Keratinocyte (primary cell): ENCODE measurements at regions not wholly inside any gene's neighbourhood (a gene's known extent, or its start where the extent isn't known, plus 50 kb on each side); places are given as distances from the start of the nearest gene placed in this dataset.

Experiments
- DNase-seq: peaks from one replicate; pipeline ENCODE4 v3.0.0-alpha.2; 2011; ENCODE audit warnings: low read depth, missing footprints, low spot score
- FAIRE-seq: peaks from 2 replicates; lab custom pipeline; 2011; peaks lifted over from hg19 to GRCh38; lab: Jason Lieb, UNC
- H2AFZ ChIP-seq: 2 replicates; pipeline ENCODE4 v1.6.0; 2012; ENCODE audit warnings: low read length, control low read depth, inconsistent platforms; ENCODE audit not compliant: control insufficient read depth
- H3K27ac ChIP-seq: 2 replicates; pipeline ENCODE4 v1.5.1; 2011; ENCODE audit warnings: low read length; ENCODE audit not compliant: control insufficient read depth, insufficient read depth
- H3K27me3 ChIP-seq: 3 replicates; pipeline ENCODE4 v1.6.0; 2011; ENCODE audit warnings: low read length; ENCODE audit not compliant: control insufficient read depth, insufficient read depth; ENCODE audit errors: extremely low read depth
- H3K36me3 ChIP-seq, 2 experiments: 2 replicates in 1 of 2; 3 replicates in 1 of 2; pipeline ENCODE4 v1.5.1; 2011; ENCODE audit warnings: low read length in 2 of 2, mild to moderate bottlenecking in 1 of 2; ENCODE audit not compliant: control insufficient read depth in 2 of 2, insufficient read depth in 2 of 2; ENCODE audit errors: extremely low read depth in 1 of 2
- H3K4me1 ChIP-seq: 3 replicates; pipeline ENCODE4 v1.5.1; 2011; ENCODE audit warnings: low read length; ENCODE audit not compliant: control insufficient read depth, insufficient read depth; ENCODE audit errors: extremely low read depth
- H3K4me2 ChIP-seq: 3 replicates; pipeline ENCODE4 v1.6.0; 2011; ENCODE audit warnings: low read depth, low read length; ENCODE audit not compliant: control insufficient read depth, insufficient read depth; ENCODE audit errors: extremely low read depth
- H3K4me3 ChIP-seq, 3 experiments: fragments of 200-600 bp in 1 of 3; sonication (generic) in 1 of 3; 2 replicates in 2 of 3; 3 replicates in 1 of 3; pipeline ENCODE4 v1.5.1; 2011 to 2016; ENCODE audit warnings: low read length in 3 of 3, mild to moderate bottlenecking in 3 of 3, control low read depth in 2 of 3, inconsistent platforms in 1 of 3, low read depth in 1 of 3, mixed read lengths in 1 of 3, mixed run types in 1 of 3, moderate library complexity in 1 of 3; ENCODE audit not compliant: control insufficient read depth in 2 of 3, insufficient read depth in 2 of 3; ENCODE audit errors: extremely low read depth in 1 of 3
- H3K79me2 ChIP-seq: 2 replicates; pipeline ENCODE4 v1.6.0; 2012; ENCODE audit warnings: low read length; ENCODE audit not compliant: control insufficient read depth, insufficient read depth
- H3K9ac ChIP-seq: 3 replicates; pipeline ENCODE4 v1.6.0; 2011; ENCODE audit warnings: low read length; ENCODE audit not compliant: control insufficient read depth, insufficient read depth; ENCODE audit errors: extremely low read depth
- H3K9me1 ChIP-seq: 3 replicates; pipeline ENCODE4 v1.6.0; 2011; ENCODE audit warnings: low read length; ENCODE audit not compliant: control insufficient read depth, insufficient read depth; ENCODE audit errors: extremely low read depth
- H3K9me3 ChIP-seq: 2 replicates; pipeline ENCODE4 v1.5.1; 2012; ENCODE audit warnings: low read depth, low read length; ENCODE audit not compliant: control insufficient read depth
- H4K20me1 ChIP-seq: 3 replicates; pipeline ENCODE4 v1.6.0; 2011; ENCODE audit warnings: low read length; ENCODE audit not compliant: control insufficient read depth, insufficient read depth; ENCODE audit errors: extremely low read depth
- CTCF ChIP-seq, 3 experiments: IDR thresholded peaks in 1 of 3; conservative IDR thresholded peaks in 1 of 3; optimal IDR thresholded peaks in 1 of 3; 2 replicates in 2 of 3; 3 replicates in 1 of 3; pipeline versions ENCODE3 to v1.5.1; 2011; ENCODE audit warnings: low read length in 3 of 3, mild to moderate bottlenecking in 3 of 3, moderate library complexity in 2 of 3, control low read depth in 1 of 3, inconsistent platforms in 1 of 3; ENCODE audit not compliant: insufficient read depth in 2 of 3; ENCODE audit errors: extremely low read depth in 1 of 3
- EZH2 ChIP-seq: IDR thresholded peaks from one replicate; pipeline ENCODE4 v1.6.1; 2012; ENCODE audit warnings: inconsistent platforms, mild to moderate bottlenecking, low read length, moderate library complexity
- dilution Hi-C: fragments of 300-500 bp; cut with MboI; formaldehyde crosslinking; loops from one replicate; pipeline ENCODE4 v1.7.0; 2020; ENCODE audit warnings: low sequenced_read_pairs; ENCODE audit not compliant: extremely low pct_ligation_motif_present

GRCh38 chr15:98272625-98273024 lies 312.1 kb downstream of the ARRDC4 start:
- H2AFZ ChIP-seq, result no peak overlapping the region
- no peak overlapping the region for H3K9ac ChIP-seq
- no peaks in the 10 kb centered on the region for H4K20me1 ChIP-seq
- no peaks in the 10 kb centered on the region for H3K36me3 ChIP-seq
- dilution Hi-C loops, result no loop called here
- TF ChIP-seq CTCF (optimal IDR thresholded peaks at IDR 0.05 in 1 of 3, IDR thresholded peaks at IDR 0.05 in 1 of 3, conservative IDR thresholded peaks at IDR 0.05 in 1 of 3; ENCODE audit: extremely low read depth in 1 of 3, insufficient read depth in 2 of 3, low read length in 3 of 3) (no peak), EZH2 (no peak)
- DNase-seq (no peak), FAIRE-seq (no peak)
- no peaks in the 10 kb centered on the region for H3K4me1 ChIP-seq
- H3K9me1 ChIP-seq, result no peaks in the 10 kb centered on the region
- H3K4me2 ChIP-seq, result no peak overlapping the region
- no peaks in the 10 kb centered on the region for H3K79me2 ChIP-seq
- no peak overlapping the region for H3K27ac ChIP-seq
- no peaks in the 10 kb centered on the region for H3K27me3 ChIP-seq
- H3K9me3 ChIP-seq, result no peaks in the 10 kb centered on the region
- no peak overlapping the region for H3K4me3 ChIP-seq

- H3K4me1 ChIP-seq, result no peaks in the 10 kb centered on the region
- FAIRE-seq (no peak), DNase-seq (no peak)
- no peaks in the 10 kb centered on the region for H3K79me2 ChIP-seq
- H3K9me3 ChIP-seq, result no peaks in the 10 kb centered on the region
- no peaks in the 10 kb centered on the region for H3K36me3 ChIP-seq
- no peak for TF ChIP-seq CTCF (optimal IDR thresholded peaks at IDR 0.05 in 1 of 3, IDR thresholded peaks at IDR 0.05 in 1 of 3, conservative IDR thresholded peaks at IDR 0.05 in 1 of 3; ENCODE audit: extremely low read depth in 1 of 3, insufficient read depth in 2 of 3, low read length in 3 of 3)
- no peak for TF ChIP-seq EZH2
- H3K4me2 ChIP-seq, result no peak overlapping the region
- dilution Hi-C loops, result no loop called here
- H3K9ac ChIP-seq, result no peak overlapping the region
- no peaks in the 10 kb centered on the region for H4K20me1 ChIP-seq
- no peak overlapping the region for H2AFZ ChIP-seq
- H3K27me3 ChIP-seq, result no peaks in the 10 kb centered on the region
- no peak overlapping the region for H3K4me3 ChIP-seq
- no peaks in the 10 kb centered on the region for H3K9me1 ChIP-seq
- H3K27ac ChIP-seq, result no peak overlapping the region
Measured at GRCh38 chr15:98276018-98276417, 315.5 kb downstream of the ARRDC4 start.
